Right lobe of liver (tissue), 4 donors: ENCODE measurements at regions not wholly inside any gene's neighbourhood (a gene's known extent, or its start where the extent isn't known, plus 50 kb on each side); places are given as distances from the start of the nearest gene placed in this dataset.

Experiments
- CTCF ChIP-seq, 4 donors: fragments of 200-600 bp in 3 of 4; fragments of 450-650 bp in 1 of 4; IDR thresholded peaks; one replicate each; pipeline versions ENCODE4 v1.5.1 to v1.8.0; 2016 to 2022; ENCODE audit warnings: antibody characterized with exemption in 4 of 4, mild to moderate bottlenecking in 2 of 4
- POLR2A ChIP-seq: fragments of 450-650 bp; IDR thresholded peaks from one replicate; pipeline ENCODE4 v1.6.1; 2017; ENCODE audit warnings: antibody characterized with exemption, mild to moderate bottlenecking
- donor health status: DM: no; HTN: no; CAD: no.
- donor health status: DM: no; HTN: no; CAD: no.
- donor health status: DM: no; HTN: yes; CAD: no.

- TF ChIP-seq CTCF (IDR thresholded peaks at IDR 0.05) (no peak), POLR2A (no peak)
Measured at GRCh38 chr13:76350399-76350798, 535.8 kb downstream of the KCTD12 start.
